SK-N-SH treated with all-trans-retinoic acid at 6 μM for 48 hours (cell line): ENCODE measurements at regions not wholly inside any gene's neighbourhood (a gene's known extent, or its start where the extent isn't known, plus 50 kb on each side); places are given as distances from the start of the nearest gene placed in this dataset.

Experiments used
- GLIS3 ChIP-seq: fragments of 250-450 bp; sonication (Bioruptor Pico); IDR thresholded peaks from 2 replicates; pipeline ENCODE4 v1.5.0; 2020; ENCODE audit warnings: mild to moderate bottlenecking, moderate library complexity
- SNAI2 ChIP-seq: fragments of 250-450 bp; sonication (Bioruptor Pico); IDR thresholded peaks from 2 replicates; pipeline ENCODE4 v1.5.0; 2020; ENCODE audit warnings: mild to moderate bottlenecking, moderate library complexity
- TOX ChIP-seq: fragments of 250-450 bp; sonication (Bioruptor Pico); IDR thresholded peaks from 2 replicates; pipeline ENCODE4 v1.8.0; 2021; ENCODE audit warnings: mild to moderate bottlenecking, moderate library complexity, borderline replicate concordance

- TF ChIP-seq SNAI2 (no peak), GLIS3 (CRISPR knock-in tag) (no peak), TOX (no peak)
Measured at GRCh38 chr15:81645470-81645869, 271.5 kb upstream of the TMC3 start.
